ENCODE measurements at regions not wholly inside any gene's neighbourhood (a gene's known extent, or its start where the extent isn't known, plus 50 kb on each side); places are given as distances from the start of the nearest gene placed in this dataset.

- no peak for DNase-seq
- Histone ChIP-seq H3K36me3 (ENCODE audit: insufficient read depth in 1 of 2, low read depth in 1 of 2) (no peaks in the 10 kb centered on the region), H3K4me1 (no peaks in the 10 kb centered on the region), H3K27ac (no peak overlapping the region), H3K27me3 (ENCODE audit: insufficient read depth in 3 of 3, low read length in 2 of 3) (no peaks in the 10 kb centered on the region), H3K9me3 (peaks cover 9% of the 10 kb centered on the region), H3K4me3 (no peak overlapping the region)
- TF ChIP-seq CTCF (IDR thresholded peaks at IDR 0.05) = no peak
- intact Hi-C loops (cut with DNase I) = no loop called here
- WGBS, 3 donors = 61 to 79% (median 71%) methylated on average over 7 of the region's 7 CpGs
- no peak for ATAC-seq
Measured at GRCh38 chr3:190773948-190774347, 88.5 kb downstream of the GMNC start.

GRCh38 chr3:190772831-190773230, 89.7 kb downstream of the GMNC start:
- TF ChIP-seq CTCF (IDR thresholded peaks at IDR 0.05) = no peak
- no peak for DNase-seq
- WGBS, 3 donors = 92 to 100% (median 96%) methylated on average over 2 of the region's 2 CpGs
- Histone ChIP-seq H3K9me3 (peaks cover 9% of the 10 kb centered on the region), H3K4me3 (no peak overlapping the region), H3K27me3 (ENCODE audit: insufficient read depth in 3 of 3, low read length in 2 of 3) (no peaks in the 10 kb centered on the region), H3K36me3 (ENCODE audit: insufficient read depth in 1 of 2, low read depth in 1 of 2) (no peaks in the 10 kb centered on the region), H3K4me1 (no peaks in the 10 kb centered on the region), H3K27ac (no peak overlapping the region)
- ATAC-seq = no peak
- intact Hi-C loops (cut with DNase I) = no loop called here

DNA sequence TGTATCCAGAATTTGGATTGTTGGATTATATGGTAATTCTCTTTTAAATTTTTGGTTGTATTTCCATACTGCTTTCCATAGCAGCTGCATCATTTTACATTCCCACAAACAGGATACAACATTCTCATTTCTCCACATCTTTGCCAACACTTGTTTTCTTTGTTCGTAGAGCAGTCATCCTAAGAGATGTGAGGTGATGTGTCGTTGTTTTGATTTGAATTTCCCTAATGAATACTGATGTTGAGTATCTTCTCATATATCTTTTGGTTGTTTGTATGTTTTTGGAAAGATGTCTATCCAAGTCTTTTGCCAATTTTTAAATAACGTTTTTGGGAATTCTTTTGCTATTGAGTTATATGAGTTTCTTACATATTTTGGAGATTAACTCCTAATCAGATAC, 93.6 kb downstream of the GMNC start:
- Histone ChIP-seq H3K9me3 (peaks cover 9% of the 10 kb centered on the region), H3K4me3 (no peak overlapping the region), H3K27ac (no peak overlapping the region), H3K4me1 (no peaks in the 10 kb centered on the region), H3K27me3 (ENCODE audit: insufficient read depth in 3 of 3, low read length in 2 of 3) (no peaks in the 10 kb centered on the region), H3K36me3 (ENCODE audit: insufficient read depth in 1 of 2, low read depth in 1 of 2) (no peaks in the 10 kb centered on the region)
- no peak for ATAC-seq
- no peak for TF ChIP-seq CTCF (IDR thresholded peaks at IDR 0.05)
- 60 to 73% (median 66%) methylated on average over 3 of the region's 3 CpGs for WGBS, 3 donors
- intact Hi-C loops (cut with DNase I) = no loop called here
- DNase-seq = no peak

DNA sequence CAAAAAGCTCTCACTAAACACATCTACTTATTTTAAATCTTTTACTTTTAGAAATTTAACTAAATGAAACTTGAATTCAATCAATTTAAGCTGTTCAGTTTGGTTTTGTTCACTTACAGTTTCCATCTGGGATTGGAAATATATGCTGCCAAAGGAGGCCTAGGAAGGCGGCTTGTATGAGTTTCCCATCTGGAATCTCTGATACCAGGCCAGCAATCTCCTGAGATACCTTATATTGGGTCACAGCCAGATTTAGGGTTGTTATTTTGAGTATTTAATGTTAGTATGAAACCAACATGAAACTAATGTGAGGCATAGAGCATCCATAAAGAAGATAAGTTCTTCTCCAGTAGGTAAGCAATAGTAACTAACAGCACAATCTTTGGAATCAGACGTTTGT, 94.6 kb downstream of the GMNC start:
- intact Hi-C loops (cut with DNase I) = no loop called here
- no peak for ATAC-seq
- H3K36me3 ChIP-seq (ENCODE audit: insufficient read depth in 1 of 2, low read depth in 1 of 2) = no peaks in the 10 kb centered on the region
- TF ChIP-seq CTCF (IDR thresholded peaks at IDR 0.05) = no peak
- no peaks in the 10 kb centered on the region for H3K4me1 ChIP-seq
- no peak overlapping the region for H3K27ac ChIP-seq
- no peak for DNase-seq
- H3K27me3 ChIP-seq (ENCODE audit: insufficient read depth in 3 of 3, low read length in 2 of 3) = no peaks in the 10 kb centered on the region
- H3K4me3 ChIP-seq = no peak overlapping the region
- peaks cover 3% of the 10 kb centered on the region for H3K9me3 ChIP-seq
- 78 to 81% (median 80%) methylated on average over 2 of the region's 2 CpGs for WGBS, 3 donors
